Pancreas (tissue), 10 donors: ENCODE measurements at regions not wholly inside any gene's neighbourhood (a gene's known extent, or its start where the extent isn't known, plus 50 kb on each side); places are given as distances from the start of the nearest gene placed in this dataset.

Source experiments
- ATAC-seq, 4 donors: fragments of 200-7000 bp; cut with Tn5 transposase; one replicate each; pipeline versions ENCODE4 v1.8.0 to v1.9.1; 2020; ENCODE audit warnings: mild to moderate bottlenecking in 4 of 4, moderate library complexity in 4 of 4
- DNase-seq, 6 donors: peaks; one replicate each; pipeline ENCODE4 v3.0.0-alpha.2; 2020
- FAIRE-seq: peaks from 2 replicates; lab custom pipeline; 2012; peaks lifted over from hg19 to GRCh38; lab: Jason Lieb, UNC
- H3K27ac ChIP-seq, 4 donors: fragments of 200-600 bp; sonication (generic); 1 replicate in 3 of 4; 2 replicates in 1 of 4; pipeline versions ENCODE4 v1.5.0 to v1.8.0; 2020
- H3K27me3 ChIP-seq, 4 donors: fragments of 200-600 bp; one replicate each; pipeline ENCODE4 v1.8.0; 2021
- H3K36me3 ChIP-seq, 3 donors: fragments of 200-600 bp; sonication (generic) in 1 of 3; one replicate each; pipeline versions ENCODE4 v1.5.0 to v1.8.0; 2020 to 2021
- H3K4me1 ChIP-seq, 3 donors: fragments of 200-600 bp; one replicate each; pipeline ENCODE4 v1.8.0; 2021
- H3K4me3 ChIP-seq, 4 donors: fragments of 200-600 bp; sonication (generic) in 2 of 4; one replicate each; pipeline versions ENCODE4 v1.5.0 to v1.8.0; 2020 to 2021
- H3K9me3 ChIP-seq, 4 donors: fragments of 200-600 bp; one replicate each; pipeline ENCODE4 v1.8.0; 2021
- WGBS, 2 donors: extraction: QIAGEN DNeasy Blood & Tissue Kit; methylation state at CpG; one replicate each; pipeline ENCODE4 v1.1.7; 2013; 5-methylcytosine and 5-hydroxymethylcytosine counted together
- intact Hi-C, 3 donors: fragments of 100-400 bp; cut with DNase I; formaldehyde crosslinking; loops; one replicate each; pipeline versions ENCODE4 v1.11.1 to v1.14.2; 2022
- TF ChIP-seq, protein P1 (sequence below), 4 donors: fragments of 200-600 bp; sonication (generic) in 3 of 4; IDR thresholded peaks; one replicate each; pipeline versions ENCODE4 v1.5.0 to v1.8.0; 2021; ENCODE audit warnings: antibody characterized with exemption in 4 of 4
- donor health status: healthy with polysubstance abuse.
- donor health status: DM: no; HTN: no; CAD: no; lungs with moderate emphysema.
- donor health status: DM: no; HTN: no; CAD: no.
- donor health status: control.
- donor health status: control.
- donor health status: Bipolar disorder and iron deficiency.
- donor health status: DM: yes; HTN: yes; CAD: no.
- donor health status: DM: no; HTN: no; CAD: no.
- donor health status: DM: no; HTN: no; CAD: no.
- donor health status: DM: yes; HTN: yes; CAD: no.

- Histone ChIP-seq H3K4me3 (no peak overlapping the region), H3K9me3 (no peaks in the 10 kb centered on the region), H3K4me1 (no peaks in the 10 kb centered on the region), H3K36me3 (no peaks in the 10 kb centered on the region), H3K27ac (no peak overlapping the region), H3K27me3 (no peaks in the 10 kb centered on the region)
- peak in 2 of 4 donors; percentile 29 to 39 for ATAC-seq
- 88 to 98% methylated on average over 2 of the region's 2 CpGs for WGBS, 2 donors
- intact Hi-C loops = no loop called here
- TF ChIP-seq, protein P1, sequence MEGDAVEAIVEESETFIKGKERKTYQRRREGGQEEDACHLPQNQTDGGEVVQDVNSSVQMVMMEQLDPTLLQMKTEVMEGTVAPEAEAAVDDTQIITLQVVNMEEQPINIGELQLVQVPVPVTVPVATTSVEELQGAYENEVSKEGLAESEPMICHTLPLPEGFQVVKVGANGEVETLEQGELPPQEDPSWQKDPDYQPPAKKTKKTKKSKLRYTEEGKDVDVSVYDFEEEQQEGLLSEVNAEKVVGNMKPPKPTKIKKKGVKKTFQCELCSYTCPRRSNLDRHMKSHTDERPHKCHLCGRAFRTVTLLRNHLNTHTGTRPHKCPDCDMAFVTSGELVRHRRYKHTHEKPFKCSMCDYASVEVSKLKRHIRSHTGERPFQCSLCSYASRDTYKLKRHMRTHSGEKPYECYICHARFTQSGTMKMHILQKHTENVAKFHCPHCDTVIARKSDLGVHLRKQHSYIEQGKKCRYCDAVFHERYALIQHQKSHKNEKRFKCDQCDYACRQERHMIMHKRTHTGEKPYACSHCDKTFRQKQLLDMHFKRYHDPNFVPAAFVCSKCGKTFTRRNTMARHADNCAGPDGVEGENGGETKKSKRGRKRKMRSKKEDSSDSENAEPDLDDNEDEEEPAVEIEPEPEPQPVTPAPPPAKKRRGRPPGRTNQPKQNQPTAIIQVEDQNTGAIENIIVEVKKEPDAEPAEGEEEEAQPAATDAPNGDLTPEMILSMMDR (IDR thresholded peaks at IDR 0.05) = no peak
- FAIRE-seq = no peak
- DNase-seq = no peak
Measured at GRCh38 chr9:33742519-33742918, 52.8 kb upstream of the PRSS3 start.
